IMR-90 (cell line): ENCODE measurements at regions not wholly inside any gene's neighbourhood (a gene's known extent, or its start where the extent isn't known, plus 50 kb on each side); places are given as distances from the start of the nearest gene placed in this dataset.

ENCODE experiments used
- ATAC-seq: fragments of 200-7000 bp; cut with Tn5 transposase; 2 replicates; pipeline ENCODE4 v1.9.1; 2020; ENCODE audit warnings: low read depth, mild to moderate bottlenecking, moderate library complexity
- BruUV-seq: library from RNA; stranded (reverse); fragments of 400-500 nt; replicated peaks from 2 replicates; lab custom pipeline; 2021; lab: Mats Ljungman, UMichigan
- CTCF ChIA-PET: fragments of 300-600 bp; formaldehyde crosslinking; extraction: SDS; loops from one replicate; lab custom pipeline; 2021; ENCODE audit warnings: antibody characterized with exemption; lab: Yijun Ruan, JAX
- POLR2A ChIA-PET: fragments of 300-600 bp; sonication (Branson Sonifier 250); formaldehyde crosslinking; loops from one replicate; lab custom pipeline; 2022; ENCODE audit warnings: antibody characterized with exemption; ENCODE audit not compliant: unreplicated experiment; lab: Charles Lee
- DNase-seq: peaks from one replicate; pipeline ENCODE4 v3.0.0; 2013
- H2AFZ ChIP-seq: replicated peaks from 2 replicates; pipeline ENCODE3; 2013; ENCODE audit warnings: low read length, mild to moderate bottlenecking; ENCODE audit not compliant: poor library complexity
- H2AK5ac ChIP-seq: 2 replicates; pipeline ENCODE4 v1.6.1; 2013; ENCODE audit warnings: low read depth, low read length, inconsistent platforms
- H2AK9ac ChIP-seq: replicated peaks from 2 replicates; pipeline ENCODE3; 2013; ENCODE audit warnings: mild to moderate bottlenecking, low read depth, low read length, moderate library complexity; ENCODE audit not compliant: poor library complexity
- H2BK120ac ChIP-seq: 2 replicates; pipeline ENCODE4 v1.6.1; 2013; ENCODE audit warnings: low read depth, low read length, inconsistent platforms
- H2BK15ac ChIP-seq: 3 replicates; pipeline ENCODE4 v1.6.1; 2013; ENCODE audit warnings: low read depth, low read length, inconsistent platforms
- H2BK20ac ChIP-seq: 2 replicates; pipeline ENCODE4 v1.6.1; 2013; ENCODE audit warnings: low read depth, mild to moderate bottlenecking, inconsistent platforms, low read length, moderate library complexity
- H2BK5ac ChIP-seq: 2 replicates; pipeline ENCODE4 v1.6.1; 2013; ENCODE audit warnings: mild to moderate bottlenecking, low read depth, low read length, inconsistent platforms; ENCODE audit not compliant: poor library complexity, severe bottlenecking
- H3K14ac ChIP-seq: replicated peaks from 2 replicates; pipeline ENCODE4 v1.6.1; 2013; ENCODE audit warnings: low read depth, low read length, inconsistent platforms
- H3K18ac ChIP-seq: 2 replicates; pipeline ENCODE4 v1.6.1; 2013; ENCODE audit warnings: low read depth, low read length, control low read depth
- H3K23ac ChIP-seq: 2 replicates; pipeline ENCODE4 v1.6.1; 2013; ENCODE audit warnings: low read depth, low read length, inconsistent platforms
- H3K27ac ChIP-seq: 2 replicates; pipeline ENCODE4 v1.5.1; 2013; ENCODE audit warnings: mild to moderate bottlenecking, control low read depth, low read length; ENCODE audit not compliant: insufficient read depth
- H3K27me3 ChIP-seq: 2 replicates; pipeline ENCODE4 v1.6.1; 2013; ENCODE audit warnings: low read length; ENCODE audit not compliant: control insufficient read depth, insufficient read depth
- H3K36me3 ChIP-seq: 2 replicates; pipeline ENCODE4 v1.6.1; 2013; ENCODE audit warnings: low read length, mixed read lengths; ENCODE audit not compliant: control insufficient read depth, insufficient read depth
- H3K4ac ChIP-seq: 2 replicates; pipeline ENCODE4 v1.6.1; 2013; ENCODE audit warnings: low read depth, low read length, inconsistent platforms
- H3K4me1 ChIP-seq: 2 replicates; pipeline ENCODE4 v1.6.1; 2013; ENCODE audit warnings: low read length, mixed read lengths; ENCODE audit not compliant: control insufficient read depth, insufficient read depth
- H3K4me2 ChIP-seq: 2 replicates; pipeline ENCODE4 v1.6.1; 2013; ENCODE audit warnings: low read depth, mild to moderate bottlenecking, control low read depth, low read length, moderate library complexity
- H3K4me3 ChIP-seq: 2 replicates; pipeline ENCODE4 v1.5.1; 2013; ENCODE audit warnings: low read depth, mild to moderate bottlenecking, control low read depth, low read length, moderate library complexity; ENCODE audit not compliant: insufficient read depth
- H3K56ac ChIP-seq: 2 replicates; pipeline ENCODE4 v1.6.1; 2013; ENCODE audit warnings: low read length, inconsistent platforms; ENCODE audit not compliant: insufficient read depth; ENCODE audit errors: extremely low read depth
- H3K79me1 ChIP-seq, 2 experiments: 2 replicates each; pipeline ENCODE4 v1.6.1; 2013; ENCODE audit warnings: low read length in 2 of 2, inconsistent platforms in 1 of 2, low read depth in 1 of 2
- H3K9ac ChIP-seq: 2 replicates; pipeline ENCODE4 v1.6.1; 2013; ENCODE audit warnings: low read depth, low read length, control low read depth
- H3K9me1 ChIP-seq: 2 replicates; pipeline ENCODE4 v1.6.1; 2013; ENCODE audit warnings: low read length, inconsistent platforms; ENCODE audit not compliant: insufficient read depth
- H3K9me3 ChIP-seq: 2 replicates; pipeline ENCODE4 v1.6.1; 2013; ENCODE audit warnings: low read length; ENCODE audit not compliant: control insufficient read depth, insufficient read depth
- H4K20me1 ChIP-seq: 2 replicates; pipeline ENCODE4 v1.6.1; 2013; ENCODE audit warnings: low read length, inconsistent platforms; ENCODE audit not compliant: insufficient read depth
- H4K5ac ChIP-seq: 2 replicates; pipeline ENCODE4 v1.6.1; 2013; ENCODE audit warnings: mild to moderate bottlenecking, low read depth, low read length, control low read depth
- H4K8ac ChIP-seq, 2 experiments: 2 replicates each; pipeline ENCODE4 v1.6.1; 2013; ENCODE audit warnings: low read depth in 2 of 2, low read length in 2 of 2, control low read depth in 1 of 2, inconsistent platforms in 1 of 2
- H4K91ac ChIP-seq: 2 replicates; pipeline ENCODE4 v1.6.1; 2013; ENCODE audit warnings: low read depth, low read length, inconsistent platforms; ENCODE audit not compliant: insufficient read depth
- CHD1 ChIP-seq: IDR thresholded peaks from 2 replicates; pipeline ENCODE4 v1.6.1; 2012; ENCODE audit warnings: low read depth, low read length, improper control_type of control experiment
- FOS ChIP-seq: fragments of 150-350 bp; IDR thresholded peaks from 2 replicates; pipeline ENCODE4 v1.6.1; 2016; ENCODE audit warnings: low read depth, low read length
- MAFK ChIP-seq: IDR thresholded peaks from 2 replicates; pipeline ENCODE4 v1.6.1; 2012; ENCODE audit warnings: low read depth, low read length, improper control_type of control experiment
- MXI1 ChIP-seq: IDR thresholded peaks from 2 replicates; pipeline ENCODE4 v1.6.1; 2012; ENCODE audit warnings: low read depth, mild to moderate bottlenecking, low read length, moderate library complexity, borderline replicate concordance
- NFE2L2 ChIP-seq: fragments of 150-350 bp; IDR thresholded peaks from 2 replicates; pipeline ENCODE4 v1.6.1; 2016; ENCODE audit warnings: low read depth, mild to moderate bottlenecking, low read length
- POLR2A ChIP-seq: IDR thresholded peaks from 2 replicates; pipeline ENCODE4 v1.6.1; 2012; ENCODE audit warnings: mild to moderate bottlenecking, low read depth, low read length
- RFX5 ChIP-seq: IDR thresholded peaks from 2 replicates; pipeline ENCODE4 v1.8.0; 2012; ENCODE audit warnings: low read depth, mild to moderate bottlenecking, low read length, moderate library complexity
- USF2 ChIP-seq: fragments of 150-350 bp; IDR thresholded peaks from 2 replicates; pipeline ENCODE4 v1.6.1; 2017; ENCODE audit warnings: mild to moderate bottlenecking, antibody characterized with exemption, low read length, low read depth
- WGBS, 2 experiments: methylation state at CpG; one replicate each; pipeline versions ENCODE4 v1.1.5 to v1.1.7; 2013; ENCODE audit warnings: missing lambda C conversion rate in 2 of 2; ENCODE audit not compliant: insufficient read length in 1 of 2; ENCODE audit errors: extremely low coverage in 2 of 2; 5-methylcytosine and 5-hydroxymethylcytosine counted together
- dilution Hi-C: fragments of 300-500 bp; cut with HindIII; formaldehyde crosslinking; loops from one replicate; pipeline ENCODE4 v1.14.3; 2018; ENCODE audit warnings: low sequenced_read_pairs; ENCODE audit not compliant: unreplicated experiment
- in situ Hi-C: fragments of 300-500 bp; cut with MboI; formaldehyde crosslinking; loops from 3 replicates; pipeline ENCODE4 v1.14.3; 2019; ENCODE audit warnings: low sequenced_read_pairs, inconsistent platforms, mixed read lengths
- intact Hi-C: fragments of 100-400 bp; cut with micrococcal nuclease; formaldehyde crosslinking; loops from 2 replicates; pipeline ENCODE4 v1.10.0; 2022

GRCh38 chr7:42761486-42761885 lies 150.4 kb downstream of the C7orf25 start:
- no peak overlapping the region for H2BK20ac ChIP-seq
- no peaks in the 10 kb centered on the region for H3K79me1 ChIP-seq
- DNase-seq (no peak), ATAC-seq (no peak)
- POLR2A ChIA-PET: no interaction called here
- no peak overlapping the region for H3K4me3 ChIP-seq
- no peak overlapping the region for H3K27ac ChIP-seq
- no peak overlapping the region for H4K8ac ChIP-seq
- H3K18ac ChIP-seq: no peak overlapping the region
- in situ Hi-C loops: no loop called here
- H2AK5ac ChIP-seq: no peak overlapping the region
- H3K27me3 ChIP-seq: peaks cover 1% of the 10 kb centered on the region; the same call in 1 of the 2 replicates
- H3K23ac ChIP-seq: no peak overlapping the region
- H3K36me3 ChIP-seq: no peaks in the 10 kb centered on the region
- no peak overlapping the region for H2BK120ac ChIP-seq
- H4K5ac ChIP-seq: no peak overlapping the region
- intact Hi-C loops: no loop called here
- H3K56ac ChIP-seq: no peak overlapping the region
- no peak overlapping the region for H2BK5ac ChIP-seq
- H4K20me1 ChIP-seq: no peaks in the 10 kb centered on the region
- no peak overlapping the region for H3K14ac ChIP-seq
- no peak overlapping the region for H3K4me2 ChIP-seq
- CTCF ChIA-PET: no interaction called here
- TF ChIP-seq RFX5 (no peak), CHD1 (no peak), NFE2L2 (no peak), POLR2A (no peak), FOS (no peak), MAFK (no peak), MXI1 (no peak), USF2 (no peak)
- H2AK9ac ChIP-seq: no peak overlapping the region
- H3K9ac ChIP-seq: no peak overlapping the region
- H3K4me1 ChIP-seq: no peaks in the 10 kb centered on the region
- dilution Hi-C loops: no loop called here
- no peaks in the 10 kb centered on the region for H3K9me1 ChIP-seq
- BruUV-seq: no TSS peak
- no peak overlapping the region for H3K4ac ChIP-seq
- no peak overlapping the region for H4K91ac ChIP-seq
- no peak overlapping the region for H2AFZ ChIP-seq
- no peaks in the 10 kb centered on the region for H3K9me3 ChIP-seq
- no peak overlapping the region for H2BK15ac ChIP-seq
- no CpG with 5 or more reads among the region's 1 CpG for WGBS, 2 experiments
